Astrocyte of the spinal cord (primary cell): ENCODE measurements at regions not wholly inside any gene's neighbourhood (a gene's known extent, or its start where the extent isn't known, plus 50 kb on each side); places are given as distances from the start of the nearest gene placed in this dataset.

ENCODE experiments used
- DNase-seq: peaks from one replicate; pipeline ENCODE4 v3.0.0; 2011; ENCODE audit warnings: low read depth, low spot score
- H3K4me3 ChIP-seq: 2 replicates; pipeline ENCODE4 v1.5.1; 2011; ENCODE audit warnings: low read depth, mild to moderate bottlenecking, low read length, moderate library complexity
- in situ Hi-C: cut with HindIII; loops from 2 replicates; pipeline ENCODE4 v1.10.0; 2017; ENCODE audit warnings: low sequenced_read_pairs
- TF ChIP-seq, protein P1 (sequence below): IDR thresholded peaks from 2 replicates; pipeline ENCODE4 v1.5.1; 2012; ENCODE audit warnings: low read depth, mild to moderate bottlenecking, low read length, inconsistent platforms

DNA sequence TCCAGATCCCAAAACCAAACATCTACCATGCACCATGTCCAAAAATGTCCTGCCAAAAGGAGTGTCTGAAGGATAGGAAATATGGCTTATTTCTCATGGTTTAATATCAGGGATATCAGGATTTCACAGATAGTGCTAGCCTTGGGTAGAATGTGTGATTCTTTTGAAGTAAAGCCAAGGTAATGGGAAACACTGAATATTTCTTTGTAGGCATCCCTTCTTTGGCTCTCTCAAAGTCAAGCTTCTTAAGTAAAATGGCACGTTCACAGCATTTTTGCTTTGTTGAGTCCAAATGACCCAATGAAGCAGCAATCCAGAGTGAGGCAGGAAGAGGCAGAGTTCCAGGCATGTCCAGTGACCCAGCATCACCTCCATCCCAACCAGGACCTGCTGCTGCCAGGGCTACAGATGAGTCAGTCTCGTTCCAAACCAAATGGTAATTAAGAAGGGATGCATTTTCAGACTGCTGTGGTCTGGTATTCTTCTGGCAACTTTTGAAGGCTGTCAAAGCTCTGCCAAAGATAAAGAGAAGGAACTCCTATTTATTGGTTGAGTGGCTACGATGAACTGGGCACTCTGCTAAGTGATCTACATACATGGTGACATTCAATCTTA lies 678.8 kb upstream of the KLF4 start:
- DNase-seq = peak; percentile 83
- in situ Hi-C loops = no loop called here
- H3K4me3 ChIP-seq = no peak overlapping the region
- TF ChIP-seq, protein P1, sequence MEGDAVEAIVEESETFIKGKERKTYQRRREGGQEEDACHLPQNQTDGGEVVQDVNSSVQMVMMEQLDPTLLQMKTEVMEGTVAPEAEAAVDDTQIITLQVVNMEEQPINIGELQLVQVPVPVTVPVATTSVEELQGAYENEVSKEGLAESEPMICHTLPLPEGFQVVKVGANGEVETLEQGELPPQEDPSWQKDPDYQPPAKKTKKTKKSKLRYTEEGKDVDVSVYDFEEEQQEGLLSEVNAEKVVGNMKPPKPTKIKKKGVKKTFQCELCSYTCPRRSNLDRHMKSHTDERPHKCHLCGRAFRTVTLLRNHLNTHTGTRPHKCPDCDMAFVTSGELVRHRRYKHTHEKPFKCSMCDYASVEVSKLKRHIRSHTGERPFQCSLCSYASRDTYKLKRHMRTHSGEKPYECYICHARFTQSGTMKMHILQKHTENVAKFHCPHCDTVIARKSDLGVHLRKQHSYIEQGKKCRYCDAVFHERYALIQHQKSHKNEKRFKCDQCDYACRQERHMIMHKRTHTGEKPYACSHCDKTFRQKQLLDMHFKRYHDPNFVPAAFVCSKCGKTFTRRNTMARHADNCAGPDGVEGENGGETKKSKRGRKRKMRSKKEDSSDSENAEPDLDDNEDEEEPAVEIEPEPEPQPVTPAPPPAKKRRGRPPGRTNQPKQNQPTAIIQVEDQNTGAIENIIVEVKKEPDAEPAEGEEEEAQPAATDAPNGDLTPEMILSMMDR = no peak

- DNase-seq = no peak
- H3K4me3 ChIP-seq = no peak overlapping the region
- TF ChIP-seq, protein P1 = no peak
- in situ Hi-C loops = no loop called here
Observed at GRCh38 chr9:108167136-108167900, 677.7 kb upstream of the KLF4 start.

GRCh38 chr9:108166519-108166918 lies 677.0 kb upstream of the KLF4 start:
- in situ Hi-C loops = no loop called here
- TF ChIP-seq, protein P1 = no peak
- DNase-seq = no peak
- no peak overlapping the region for H3K4me3 ChIP-seq

DNA sequence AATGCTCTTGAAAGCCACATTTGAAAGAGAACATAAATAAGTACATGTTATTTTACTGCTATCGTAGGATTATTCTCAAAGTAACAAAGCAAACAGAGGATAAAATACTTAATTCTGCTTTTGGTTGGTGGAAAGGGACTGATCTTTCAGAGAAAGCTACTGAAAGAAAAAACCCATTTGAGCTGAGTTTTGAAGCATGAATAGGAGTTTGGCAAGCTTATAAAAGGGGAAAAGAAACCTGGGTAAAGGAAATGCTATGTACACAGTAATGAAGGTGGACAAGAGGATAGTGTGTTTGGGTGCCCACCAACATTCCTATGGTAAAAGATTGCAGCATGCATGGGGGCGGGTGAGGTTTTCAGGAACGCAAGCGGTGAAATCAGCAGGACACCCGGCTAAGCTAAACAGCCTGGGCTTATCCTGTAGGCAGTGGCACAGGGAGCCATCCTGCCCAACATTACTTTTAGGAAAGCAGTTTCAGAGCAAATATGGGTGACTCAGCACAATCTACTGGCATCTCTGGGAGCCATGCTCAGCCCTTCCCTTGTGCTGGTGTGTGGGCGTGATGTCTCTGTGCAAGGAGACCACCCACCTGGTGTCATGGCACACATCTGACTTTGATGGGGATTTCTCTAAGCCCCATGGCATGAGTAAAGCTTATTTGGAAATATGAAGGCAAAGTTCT lies 673.9 kb upstream of the KLF4 start:
- TF ChIP-seq, protein P1 = no peak
- DNase-seq = no peak
- no peak overlapping the region for H3K4me3 ChIP-seq
- in situ Hi-C loops = no loop called here

DNA sequence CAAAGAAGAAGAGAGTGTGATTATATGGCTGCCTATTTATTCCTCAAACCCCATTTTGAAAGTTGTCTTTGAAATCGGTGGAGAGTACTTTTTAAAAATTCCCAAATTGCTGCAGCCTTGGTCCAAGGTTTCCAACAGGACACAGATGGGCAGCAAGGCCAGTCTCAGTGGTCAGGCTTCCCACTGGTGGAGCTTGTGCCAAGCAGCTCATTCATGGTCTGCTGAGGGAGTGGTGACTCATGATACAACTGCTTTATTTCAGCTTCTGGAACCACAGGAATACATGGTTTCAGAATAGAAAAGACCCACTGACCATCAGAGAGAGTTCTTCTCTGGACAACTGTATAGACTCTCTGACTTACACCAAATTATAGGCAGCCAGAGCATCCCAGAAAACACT lies 673.1 kb upstream of the KLF4 start:
- in situ Hi-C loops = no loop called here
- TF ChIP-seq, protein P1 = no peak
- peak; percentile 91 for DNase-seq
- H3K4me3 ChIP-seq = no peak overlapping the region

DNA sequence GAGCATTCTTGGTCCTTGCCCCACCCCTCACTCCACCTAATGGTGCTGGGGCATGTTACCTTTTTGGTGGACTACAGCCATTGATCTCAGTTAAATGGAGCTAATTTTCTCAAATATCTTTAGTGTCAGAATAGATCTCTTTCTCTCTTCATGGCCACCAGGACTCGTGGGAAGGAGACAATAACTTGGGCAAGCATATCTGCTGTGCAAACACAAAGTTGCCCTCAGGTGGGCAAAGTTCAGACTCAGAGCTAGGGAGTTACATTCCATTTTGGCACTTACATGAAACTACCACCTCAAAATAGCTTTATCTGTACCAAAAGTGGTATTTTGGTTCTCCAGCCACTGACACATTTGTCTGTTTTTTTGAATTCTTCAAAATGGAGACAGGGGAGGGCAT lies 671.9 kb upstream of the KLF4 start:
- TF ChIP-seq, protein P1 = no peak
- no peak for DNase-seq
- in situ Hi-C loops = no loop called here
- no peak overlapping the region for H3K4me3 ChIP-seq
